Fibroblast of the aortic adventitia (primary cell): ENCODE measurements at regions not wholly inside any gene's neighbourhood (a gene's known extent, or its start where the extent isn't known, plus 50 kb on each side); places are given as distances from the start of the nearest gene placed in this dataset.

Experiments
- DNase-seq: peaks from one replicate; pipeline ENCODE4 v3.0.0-alpha.2; 2010; ENCODE audit warnings: low read depth
- H3K4me3 ChIP-seq: 2 replicates; pipeline ENCODE4 v1.5.1; 2011; ENCODE audit warnings: low read depth, mild to moderate bottlenecking, control low read depth, low read length, moderate library complexity
- TF ChIP-seq, protein P1 (sequence below): IDR thresholded peaks from 2 replicates; pipeline ENCODE4 v1.5.1; 2011; ENCODE audit warnings: mild to moderate bottlenecking, low read length, control low read depth, inconsistent platforms; ENCODE audit not compliant: insufficient read depth

DNA sequence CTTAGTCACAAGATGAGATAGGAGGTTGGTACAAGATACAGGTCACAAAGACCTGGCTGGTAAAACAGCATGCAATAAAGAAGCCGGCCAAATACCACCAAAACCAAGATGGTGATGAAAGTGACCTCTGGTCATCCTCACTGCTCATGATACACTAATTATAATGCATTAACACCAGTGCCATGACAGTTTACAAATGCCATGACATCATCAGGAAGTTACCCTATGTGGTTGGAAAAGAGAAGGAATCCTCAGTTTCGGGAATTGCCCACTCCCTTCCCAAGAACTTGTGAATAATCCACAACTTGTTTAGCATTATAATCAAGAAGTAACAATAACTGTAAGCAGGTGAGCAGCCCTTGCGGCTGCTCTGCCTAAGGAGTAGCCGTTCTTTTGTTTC is 408.5 kb upstream of the RAG2 start:
- no peak overlapping the region for H3K4me3 ChIP-seq
- TF ChIP-seq, protein P1, sequence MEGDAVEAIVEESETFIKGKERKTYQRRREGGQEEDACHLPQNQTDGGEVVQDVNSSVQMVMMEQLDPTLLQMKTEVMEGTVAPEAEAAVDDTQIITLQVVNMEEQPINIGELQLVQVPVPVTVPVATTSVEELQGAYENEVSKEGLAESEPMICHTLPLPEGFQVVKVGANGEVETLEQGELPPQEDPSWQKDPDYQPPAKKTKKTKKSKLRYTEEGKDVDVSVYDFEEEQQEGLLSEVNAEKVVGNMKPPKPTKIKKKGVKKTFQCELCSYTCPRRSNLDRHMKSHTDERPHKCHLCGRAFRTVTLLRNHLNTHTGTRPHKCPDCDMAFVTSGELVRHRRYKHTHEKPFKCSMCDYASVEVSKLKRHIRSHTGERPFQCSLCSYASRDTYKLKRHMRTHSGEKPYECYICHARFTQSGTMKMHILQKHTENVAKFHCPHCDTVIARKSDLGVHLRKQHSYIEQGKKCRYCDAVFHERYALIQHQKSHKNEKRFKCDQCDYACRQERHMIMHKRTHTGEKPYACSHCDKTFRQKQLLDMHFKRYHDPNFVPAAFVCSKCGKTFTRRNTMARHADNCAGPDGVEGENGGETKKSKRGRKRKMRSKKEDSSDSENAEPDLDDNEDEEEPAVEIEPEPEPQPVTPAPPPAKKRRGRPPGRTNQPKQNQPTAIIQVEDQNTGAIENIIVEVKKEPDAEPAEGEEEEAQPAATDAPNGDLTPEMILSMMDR = no peak
- no peak for DNase-seq

DNA sequence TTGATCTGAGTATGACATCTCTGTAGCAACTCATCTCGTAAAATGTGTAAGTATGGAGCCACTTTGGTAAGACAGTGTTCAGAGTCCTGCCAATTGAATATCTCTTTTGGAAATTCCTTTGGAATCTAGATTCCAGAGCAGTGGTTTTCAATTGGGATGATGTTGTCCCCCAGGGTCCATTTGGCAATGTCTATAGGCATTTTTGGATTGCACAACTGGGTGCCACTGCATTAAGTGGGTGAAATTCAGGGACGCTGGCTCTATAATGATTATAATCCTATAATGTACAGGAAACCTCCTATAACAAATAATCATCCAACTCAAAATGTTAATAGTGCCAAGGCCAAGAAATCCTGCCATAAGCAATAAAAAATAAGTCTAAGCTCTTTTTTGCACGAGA is 404.8 kb upstream of the RAG2 start:
- no peak overlapping the region for H3K4me3 ChIP-seq
- DNase-seq = no peak
- TF ChIP-seq, protein P1 = no peak

DNA sequence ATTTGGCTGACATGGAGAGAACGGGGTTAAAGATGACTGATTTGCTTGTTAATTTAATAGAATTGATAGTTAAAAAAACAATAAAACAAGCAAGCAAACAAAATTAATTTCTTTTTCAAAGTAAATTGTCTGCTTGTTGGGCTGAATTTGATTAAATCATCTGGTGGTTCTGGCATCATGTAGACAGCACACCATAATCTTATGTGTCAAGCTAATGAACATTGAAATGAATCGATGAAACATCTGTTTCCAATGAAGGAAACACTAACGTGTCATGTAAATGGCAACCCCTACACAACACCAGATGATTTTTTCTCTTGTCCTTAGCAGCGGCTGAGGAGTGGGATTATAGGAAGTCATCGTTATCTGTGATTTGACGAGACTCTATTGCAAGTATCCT is 399.6 kb upstream of the RAG2 start:
- no peak for DNase-seq
- TF ChIP-seq, protein P1 = no peak
- H3K4me3 ChIP-seq = no peak overlapping the region

DNA sequence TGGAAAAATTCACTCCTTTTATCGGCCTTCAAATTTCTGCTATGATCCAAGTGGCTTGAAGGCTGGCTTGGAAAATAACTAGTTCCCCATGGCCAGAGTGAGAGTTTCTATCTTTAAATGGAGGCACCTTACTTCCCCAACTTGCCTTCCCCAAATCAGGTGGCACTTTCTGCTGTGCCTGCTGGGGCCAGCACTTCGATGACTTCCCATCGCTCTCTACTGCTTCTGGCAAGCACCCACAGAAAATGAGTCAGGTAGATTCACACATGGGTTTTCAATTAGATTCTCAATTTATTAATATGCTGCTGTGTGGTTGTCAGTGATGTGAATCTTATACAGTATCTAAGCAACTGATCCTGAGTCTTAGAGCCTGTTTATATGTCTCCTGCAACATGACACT is 398.8 kb upstream of the RAG2 start:
- TF ChIP-seq, protein P1 = no peak
- no peak for DNase-seq
- H3K4me3 ChIP-seq = no peak overlapping the region

DNA sequence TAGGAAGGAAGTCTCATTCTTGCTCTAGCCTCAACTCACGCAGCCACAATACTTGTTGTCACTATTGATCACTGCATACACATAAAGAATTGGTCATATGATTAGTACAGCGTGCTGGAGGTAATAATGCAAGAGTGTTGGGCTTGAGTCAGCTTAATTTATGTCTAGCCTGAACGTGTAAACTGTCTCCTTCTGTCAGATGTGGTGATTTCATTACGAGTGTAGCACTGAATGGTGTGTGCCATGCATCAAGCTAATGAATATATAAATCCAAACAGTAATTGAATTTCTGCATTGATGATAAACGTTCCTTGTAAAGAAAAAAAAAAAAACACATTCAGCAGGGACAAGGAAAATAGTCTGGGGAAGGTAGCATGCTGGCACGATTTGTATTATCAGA is 396.2 kb upstream of the RAG2 start:
- no peak overlapping the region for H3K4me3 ChIP-seq
- no peak for DNase-seq
- TF ChIP-seq, protein P1 = no peak

DNA sequence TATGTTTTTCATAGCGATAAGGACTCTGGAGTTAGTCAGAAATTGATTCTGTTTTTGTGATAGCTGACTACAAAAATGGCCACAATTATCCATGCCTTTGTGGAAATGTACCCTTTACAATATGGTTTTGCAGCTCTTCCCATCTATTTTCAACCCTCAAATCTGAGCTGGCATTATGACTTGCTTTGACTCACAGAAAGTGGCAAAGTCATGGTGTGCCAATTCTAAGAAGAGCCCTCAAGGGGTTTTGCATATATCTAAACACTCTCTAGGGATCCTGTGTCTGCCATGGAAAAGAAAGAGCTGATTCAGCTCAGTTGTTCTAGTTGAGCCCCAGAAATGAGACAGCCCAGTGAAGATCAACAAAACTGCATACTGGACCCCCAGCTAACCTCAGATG is 390.5 kb upstream of the RAG2 start:
- DNase-seq = no peak
- no peak overlapping the region for H3K4me3 ChIP-seq
- TF ChIP-seq, protein P1 = no peak

DNA sequence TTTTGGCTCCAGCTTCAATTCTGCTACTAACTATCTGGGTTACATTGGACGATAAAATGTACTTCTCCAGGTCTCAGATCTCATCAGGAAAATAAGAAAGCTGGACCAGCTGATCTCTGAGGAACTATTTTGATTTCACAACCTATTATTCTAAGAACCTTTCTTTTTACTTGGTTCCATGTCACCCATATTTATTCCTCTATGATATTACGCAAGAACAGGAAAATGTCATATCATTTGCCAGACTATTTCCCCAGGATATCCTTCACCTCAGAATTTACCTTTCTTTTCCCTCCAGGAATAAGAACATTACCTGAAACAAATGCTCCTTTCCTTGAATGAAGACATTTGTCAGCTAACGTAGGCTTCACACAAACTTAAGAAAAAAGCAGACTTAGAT is 387.5 kb upstream of the RAG2 start:
- TF ChIP-seq, protein P1 = no peak
- no peak for DNase-seq

More for the DNA sequence above, 387.5 kb upstream of the RAG2 start:
- no peak overlapping the region for H3K4me3 ChIP-seq
